HEK293 (cell line): ENCODE measurements at regions not wholly inside any gene's neighbourhood (a gene's known extent, or its start where the extent isn't known, plus 50 kb on each side); places are given as distances from the start of the nearest gene placed in this dataset.

Experiments
- CTCF ChIA-PET: fragments of 350-600 bp; formaldehyde crosslinking; extraction: SDS; loops from one replicate; lab custom pipeline; 2021; ENCODE audit warnings: antibody characterized with exemption; lab: Yijun Ruan, JAX
- POLR2A ChIA-PET: fragments of 300-600 bp; formaldehyde crosslinking; extraction: SDS; loops from one replicate; lab custom pipeline; 2020; ENCODE audit warnings: antibody characterized with exemption, inconsistent platforms; lab: Yijun Ruan, JAX
- H3K27ac ChIP-seq: fragments of 200-500 bp; sonication (Bioruptor generic); 2 replicates; pipeline ENCODE4 v1.5.1; 2014; ENCODE audit warnings: low read depth, low read length, control low read depth, inconsistent platforms; ENCODE audit errors: extremely low read depth
- H3K36me3 ChIP-seq, 2 experiments: fragments of 200-500 bp in 1 of 2; sonication (Bioruptor generic) in 1 of 2; 1 replicate in 1 of 2; 2 replicates in 1 of 2; pipeline ENCODE4 v1.5.1; 2014 to 2017; ENCODE audit warnings: inconsistent platforms in 2 of 2, low read length in 2 of 2; ENCODE audit not compliant: control insufficient read depth in 2 of 2, insufficient read depth in 1 of 2
- H3K4me1 ChIP-seq: fragments of 200-500 bp; sonication (Bioruptor generic); 2 replicates; pipeline ENCODE4 v1.5.1; 2014; ENCODE audit warnings: mild to moderate bottlenecking, low read length, inconsistent platforms; ENCODE audit not compliant: control insufficient read depth, insufficient read depth
- H3K4me3 ChIP-seq: 2 replicates; pipeline ENCODE4 v1.5.1; 2011; ENCODE audit warnings: low read depth, mild to moderate bottlenecking, control low read depth, low read length, moderate library complexity
- H3K9me3 ChIP-seq: fragments of 200-500 bp; sonication (Bioruptor generic); 2 replicates; pipeline ENCODE4 v1.5.1; 2014; ENCODE audit warnings: low read depth, low read length, inconsistent platforms; ENCODE audit not compliant: control insufficient read depth, insufficient read depth
- ATF2 ChIP-seq: fragments of 450-650 bp; formaldehyde crosslinking; IDR thresholded peaks from 2 replicates; pipeline ENCODE4 v1.5.1; 2016; ENCODE audit warnings: missing biosample characterization, missing genetic modification characterization, low read depth
- GLI2 ChIP-seq: fragments of 450-650 bp; formaldehyde crosslinking; IDR thresholded peaks from 2 replicates; pipeline ENCODE4; 2017; ENCODE audit warnings: missing biosample characterization, missing genetic modification characterization, low read depth, borderline replicate concordance
- INSM2 ChIP-seq: fragments of 450-650 bp; formaldehyde crosslinking; IDR thresholded peaks from 2 replicates; pipeline ENCODE4 v1.5.1; 2016; ENCODE audit warnings: missing biosample characterization, missing genetic modification characterization
- SP2 ChIP-seq: fragments of 450-650 bp; formaldehyde crosslinking; IDR thresholded peaks from 2 replicates; pipeline ENCODE4 v1.5.1; 2016; ENCODE audit warnings: missing biosample characterization, missing genetic modification characterization
- ZNF202 ChIP-seq: fragments of 450-650 bp; formaldehyde crosslinking; IDR thresholded peaks from 2 replicates; pipeline ENCODE4 v1.5.1; 2016; ENCODE audit warnings: missing biosample characterization, missing genetic modification characterization, borderline replicate concordance
- ZNF211 ChIP-seq: fragments of 450-650 bp; formaldehyde crosslinking; IDR thresholded peaks from 2 replicates; pipeline ENCODE4 v1.5.1; 2016; ENCODE audit warnings: low read depth, missing biosample characterization, missing genetic modification characterization
- ZNF24 ChIP-seq: fragments of 450-650 bp; formaldehyde crosslinking; IDR thresholded peaks from 2 replicates; pipeline ENCODE4 v1.5.1; 2016; ENCODE audit warnings: missing biosample characterization, missing genetic modification characterization
- ZNF311 ChIP-seq: fragments of 450-650 bp; formaldehyde crosslinking; IDR thresholded peaks from 2 replicates; pipeline ENCODE4 v1.5.1; 2017; ENCODE audit warnings: missing biosample characterization, missing genetic modification characterization, borderline replicate concordance
- ZNF341 ChIP-seq: fragments of 450-650 bp; formaldehyde crosslinking; IDR thresholded peaks from 2 replicates; pipeline ENCODE4; 2016; ENCODE audit warnings: low read depth, missing biosample characterization, missing genetic modification characterization
- ZSCAN23 ChIP-seq: fragments of 450-650 bp; formaldehyde crosslinking; IDR thresholded peaks from 2 replicates; pipeline ENCODE4 v1.5.1; 2016; ENCODE audit warnings: missing biosample characterization, missing genetic modification characterization
- ZSCAN5A ChIP-seq: fragments of 450-650 bp; formaldehyde crosslinking; IDR thresholded peaks from 2 replicates; pipeline ENCODE4 v1.5.1; 2016; ENCODE audit warnings: missing biosample characterization, missing genetic modification characterization
- TF ChIP-seq, protein P1 (sequence below): fragments of 450-650 bp; formaldehyde crosslinking; IDR thresholded peaks from 2 replicates; pipeline ENCODE4 v1.5.1; 2017; ENCODE audit warnings: missing biosample characterization, missing genetic modification characterization
- TF ChIP-seq, protein P2 (sequence below): fragments of 450-650 bp; formaldehyde crosslinking; conservative IDR thresholded peaks from 2 replicates; pipeline ENCODE4 v1.5.1; 2016; ENCODE audit warnings: low read depth, missing biosample characterization, missing genetic modification characterization

DNA sequence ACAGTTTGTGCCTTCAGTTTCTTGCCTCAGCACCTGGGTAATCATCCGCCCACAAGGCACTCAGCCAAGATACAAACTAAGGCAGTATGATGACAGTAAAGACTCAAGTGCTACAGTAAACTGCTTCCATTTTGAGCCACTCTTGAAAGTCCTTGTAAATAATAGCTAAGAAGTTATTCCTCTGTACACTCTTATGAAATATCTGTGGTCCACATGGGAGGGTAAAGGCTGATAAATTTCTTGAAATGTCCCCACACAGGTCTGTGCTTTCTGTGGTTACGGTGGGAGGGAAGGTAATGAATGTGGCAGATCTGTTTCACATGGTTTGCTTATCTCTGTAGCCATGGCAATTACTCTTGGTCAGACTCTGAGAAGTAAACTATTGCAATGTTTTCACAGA lies 551.0 kb upstream of the ZWINT start:
- Histone ChIP-seq H3K9me3 (no peaks in the 10 kb centered on the region), H3K36me3 (no peaks in the 10 kb centered on the region), H3K27ac (no peak overlapping the region), H3K4me3 (no peak overlapping the region), H3K4me1 (no peaks in the 10 kb centered on the region)
- ChIA-PET POLR2A (no interaction called here), CTCF (no interaction called here)
- TF ChIP-seq ZSCAN23 (no peak), ZSCAN5A (tag by site-specific recombination) (no peak), ZNF202 (tag by site-specific recombination) (no peak), ZNF24 (no peak), INSM2 (tag by site-specific recombination) (no peak), ZNF211 (tag by site-specific recombination) (no peak)
- TF ChIP-seq, protein P1, sequence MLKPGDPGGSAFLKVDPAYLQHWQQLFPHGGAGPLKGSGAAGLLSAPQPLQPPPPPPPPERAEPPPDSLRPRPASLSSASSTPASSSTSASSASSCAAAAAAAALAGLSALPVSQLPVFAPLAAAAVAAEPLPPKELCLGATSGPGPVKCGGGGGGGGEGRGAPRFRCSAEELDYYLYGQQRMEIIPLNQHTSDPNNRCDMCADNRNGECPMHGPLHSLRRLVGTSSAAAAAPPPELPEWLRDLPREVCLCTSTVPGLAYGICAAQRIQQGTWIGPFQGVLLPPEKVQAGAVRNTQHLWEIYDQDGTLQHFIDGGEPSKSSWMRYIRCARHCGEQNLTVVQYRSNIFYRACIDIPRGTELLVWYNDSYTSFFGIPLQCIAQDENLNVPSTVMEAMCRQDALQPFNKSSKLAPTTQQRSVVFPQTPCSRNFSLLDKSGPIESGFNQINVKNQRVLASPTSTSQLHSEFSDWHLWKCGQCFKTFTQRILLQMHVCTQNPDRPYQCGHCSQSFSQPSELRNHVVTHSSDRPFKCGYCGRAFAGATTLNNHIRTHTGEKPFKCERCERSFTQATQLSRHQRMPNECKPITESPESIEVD (tag by site-specific recombination), result no peak

DNA sequence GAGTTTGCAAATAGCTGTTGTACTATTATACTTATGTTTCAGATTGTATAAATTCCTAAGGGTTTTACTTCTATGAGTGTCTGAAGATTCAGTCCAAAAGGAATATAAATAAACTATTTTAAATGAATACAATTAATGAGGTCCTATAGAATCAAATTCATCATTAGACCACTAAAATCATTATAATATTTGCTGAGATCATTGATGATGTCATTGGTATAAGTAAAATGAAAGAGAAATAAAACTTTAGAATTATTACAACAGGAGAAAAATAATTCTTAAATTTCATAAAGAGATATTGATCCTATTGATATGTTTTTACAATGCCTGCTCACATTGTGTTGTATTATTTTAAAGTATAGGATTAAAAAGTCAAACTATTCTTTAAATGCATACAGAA lies 544.0 kb upstream of the ZWINT start:
- no peak overlapping the region for H3K4me3 ChIP-seq
- ChIA-PET POLR2A (no interaction called here), CTCF (no interaction called here)
- H3K9me3 ChIP-seq, result no peaks in the 10 kb centered on the region
- no peak overlapping the region for H3K27ac ChIP-seq
- no peaks in the 10 kb centered on the region for H3K4me1 ChIP-seq
- no peaks in the 10 kb centered on the region for H3K36me3 ChIP-seq
- TF ChIP-seq ATF2 (peak; percentile 65), ZNF311 (no peak), GLI2 (tag by site-specific recombination) (no peak), ZNF341 (tag by site-specific recombination) (no peak), SP2 (tag by site-specific recombination) (no peak)
- TF ChIP-seq, protein P2, sequence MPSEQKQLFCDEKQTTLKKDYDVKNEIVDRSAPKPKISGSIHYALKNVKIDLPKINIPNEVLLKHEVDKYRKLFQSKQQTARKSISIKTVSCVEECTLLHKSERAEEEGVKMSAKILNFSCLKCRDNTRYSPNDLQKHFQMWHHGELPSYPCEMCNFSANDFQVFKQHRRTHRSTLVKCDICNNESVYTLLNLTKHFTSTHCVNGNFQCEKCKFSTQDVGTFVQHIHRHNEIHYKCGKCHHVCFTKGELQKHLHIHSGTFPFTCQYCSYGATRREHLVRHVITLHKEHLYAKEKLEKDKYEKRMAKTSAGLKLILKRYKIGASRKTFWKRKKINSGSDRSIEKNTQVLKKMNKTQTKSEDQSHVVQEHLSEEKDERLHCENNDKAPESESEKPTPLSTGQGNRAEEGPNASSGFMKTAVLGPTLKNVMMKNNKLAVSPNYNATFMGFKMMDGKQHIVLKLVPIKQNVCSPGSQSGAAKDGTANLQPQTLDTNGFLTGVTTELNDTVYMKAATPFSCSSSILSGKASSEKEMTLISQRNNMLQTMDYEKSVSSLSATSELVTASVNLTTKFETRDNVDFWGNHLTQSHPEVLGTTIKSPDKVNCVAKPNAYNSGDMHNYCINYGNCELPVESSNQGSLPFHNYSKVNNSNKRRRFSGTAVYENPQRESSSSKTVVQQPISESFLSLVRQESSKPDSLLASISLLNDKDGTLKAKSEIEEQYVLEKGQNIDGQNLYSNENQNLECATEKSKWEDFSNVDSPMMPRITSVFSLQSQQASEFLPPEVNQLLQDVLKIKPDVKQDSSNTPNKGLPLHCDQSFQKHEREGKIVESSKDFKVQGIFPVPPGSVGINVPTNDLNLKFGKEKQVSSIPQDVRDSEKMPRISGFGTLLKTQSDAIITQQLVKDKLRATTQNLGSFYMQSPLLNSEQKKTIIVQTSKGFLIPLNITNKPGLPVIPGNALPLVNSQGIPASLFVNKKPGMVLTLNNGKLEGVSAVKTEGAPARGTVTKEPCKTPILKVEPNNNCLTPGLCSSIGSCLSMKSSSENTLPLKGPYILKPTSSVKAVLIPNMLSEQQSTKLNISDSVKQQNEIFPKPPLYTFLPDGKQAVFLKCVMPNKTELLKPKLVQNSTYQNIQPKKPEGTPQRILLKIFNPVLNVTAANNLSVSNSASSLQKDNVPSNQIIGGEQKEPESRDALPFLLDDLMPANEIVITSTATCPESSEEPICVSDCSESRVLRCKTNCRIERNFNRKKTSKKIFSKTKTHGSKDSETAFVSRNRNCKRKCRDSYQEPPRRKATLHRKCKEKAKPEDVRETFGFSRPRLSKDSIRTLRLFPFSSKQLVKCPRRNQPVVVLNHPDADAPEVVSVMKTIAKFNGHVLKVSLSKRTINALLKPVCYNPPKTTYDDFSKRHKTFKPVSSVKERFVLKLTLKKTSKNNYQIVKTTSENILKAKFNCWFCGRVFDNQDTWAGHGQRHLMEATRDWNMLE (tag by site-specific recombination), result no peak
